Kidney capillary endothelial cell (primary cell): ENCODE measurements at regions not wholly inside any gene's neighbourhood (a gene's known extent, or its start where the extent isn't known, plus 50 kb on each side); places are given as distances from the start of the nearest gene placed in this dataset.
"Not testable (repeated sequence)": the region's sequence is repeated elsewhere in the genome, so short reads cannot be mapped to it uniquely, and the experiment has no call there.

Experiments
- DNase-seq: peaks from one replicate; pipeline ENCODE4 v3.0.0-alpha.2; 2018; ENCODE audit warnings: low spot score

DNA sequence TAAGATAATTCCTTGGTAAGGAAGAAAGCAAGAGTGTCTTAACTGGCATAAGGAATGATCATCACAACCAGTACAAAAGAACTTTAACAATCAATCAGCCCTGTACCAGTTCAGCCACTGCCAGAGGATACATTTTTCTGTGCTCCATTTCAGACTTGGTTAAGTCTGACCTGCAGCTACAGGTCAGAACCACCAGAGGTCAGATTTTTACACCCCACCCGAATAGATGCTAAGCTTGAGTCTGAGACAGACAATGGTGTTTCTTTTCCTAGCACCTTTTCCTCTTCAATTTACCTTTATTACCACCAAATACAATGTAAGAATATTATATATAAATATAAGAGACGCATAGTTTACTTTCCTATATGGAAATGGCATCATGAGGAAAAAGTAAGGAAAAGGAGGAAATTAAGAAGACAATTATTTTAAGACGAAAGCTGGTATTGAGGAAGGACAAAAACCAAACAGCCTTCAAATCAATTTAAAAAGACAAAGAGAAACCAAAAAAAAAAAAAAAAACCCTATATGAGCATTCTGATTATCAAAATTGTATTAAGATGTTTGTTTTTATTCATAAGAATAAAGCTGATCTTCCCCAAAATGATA, 215.3 kb upstream of the TTC29 start:
- DNase-seq = peak; percentile 53

DNA sequence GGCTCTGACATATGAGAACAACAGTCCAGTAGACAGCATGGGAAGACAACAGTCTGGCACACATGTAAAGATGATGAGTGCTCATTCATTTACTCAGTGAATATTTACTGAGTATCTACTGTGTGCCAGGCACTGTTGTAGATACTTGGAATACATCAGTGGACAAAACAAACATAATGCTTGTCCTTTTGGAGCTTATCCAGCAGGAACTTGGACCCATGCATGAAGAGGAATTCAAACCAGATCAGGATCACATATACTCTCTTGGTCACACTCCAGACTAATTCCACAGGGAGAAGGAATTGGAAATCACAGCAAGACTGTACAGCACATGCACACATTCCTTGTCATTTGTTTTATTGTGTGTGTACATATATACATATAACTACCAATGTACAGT, 217.6 kb upstream of the TTC29 start:
- DNase-seq = no peak

- DNase-seq = not testable (repeated sequence)
Measured at GRCh38 chr4:147168200-147168599, 222.5 kb upstream of the TTC29 start.

- DNase-seq = no peak
Measured at GRCh38 chr4:147173322-147173721, 227.7 kb upstream of the TTC29 start.

DNA sequence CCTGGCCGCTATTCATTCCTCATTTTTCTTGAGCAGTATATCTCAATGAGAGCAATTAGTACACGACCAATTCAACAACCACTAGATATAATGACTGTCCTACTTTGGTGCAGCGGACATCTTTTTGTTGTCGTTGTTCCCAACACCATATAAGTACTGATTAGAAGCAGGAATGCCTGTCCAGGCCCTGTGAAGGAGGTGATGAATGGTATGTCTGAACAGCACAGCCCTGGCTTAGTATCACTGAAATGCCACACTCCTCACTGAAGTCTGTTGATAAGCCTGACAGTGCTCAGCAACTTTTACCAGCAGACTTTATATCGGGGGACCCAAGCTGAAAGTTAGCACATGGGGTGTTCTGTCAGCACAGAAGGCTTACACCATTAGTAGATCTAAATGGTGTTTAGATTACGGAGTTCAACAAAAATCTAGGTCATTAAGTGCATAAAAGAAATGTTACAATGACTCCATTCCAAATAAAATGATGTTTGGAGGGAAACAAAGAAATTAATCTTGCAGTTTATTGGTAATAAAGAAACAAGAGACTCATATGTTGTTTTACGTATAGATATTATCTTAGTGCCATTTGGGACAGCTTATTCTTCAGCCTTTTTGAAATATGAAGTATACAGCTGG, 228.3 kb upstream of the TTC29 start:
- DNase-seq = no peak

DNA sequence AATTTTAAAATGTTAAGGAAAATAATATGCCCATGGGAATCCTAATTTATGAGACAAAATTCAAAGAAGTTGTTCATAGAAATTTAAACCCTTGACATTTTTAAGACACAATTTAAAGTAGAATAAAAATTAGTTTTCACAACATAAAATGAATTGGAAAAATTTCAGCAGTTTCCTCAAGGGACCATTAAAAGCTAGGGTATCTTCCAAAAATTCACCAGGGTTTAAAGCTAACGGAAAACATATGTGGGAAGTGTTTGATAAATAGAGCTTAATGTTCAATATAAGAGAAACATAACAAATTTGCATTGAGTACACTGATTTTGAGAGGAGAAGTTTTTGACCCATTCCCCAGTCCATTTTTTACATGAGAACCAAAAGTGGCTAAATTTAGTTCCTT, 228.9 kb upstream of the TTC29 start:
- no peak for DNase-seq

DNA sequence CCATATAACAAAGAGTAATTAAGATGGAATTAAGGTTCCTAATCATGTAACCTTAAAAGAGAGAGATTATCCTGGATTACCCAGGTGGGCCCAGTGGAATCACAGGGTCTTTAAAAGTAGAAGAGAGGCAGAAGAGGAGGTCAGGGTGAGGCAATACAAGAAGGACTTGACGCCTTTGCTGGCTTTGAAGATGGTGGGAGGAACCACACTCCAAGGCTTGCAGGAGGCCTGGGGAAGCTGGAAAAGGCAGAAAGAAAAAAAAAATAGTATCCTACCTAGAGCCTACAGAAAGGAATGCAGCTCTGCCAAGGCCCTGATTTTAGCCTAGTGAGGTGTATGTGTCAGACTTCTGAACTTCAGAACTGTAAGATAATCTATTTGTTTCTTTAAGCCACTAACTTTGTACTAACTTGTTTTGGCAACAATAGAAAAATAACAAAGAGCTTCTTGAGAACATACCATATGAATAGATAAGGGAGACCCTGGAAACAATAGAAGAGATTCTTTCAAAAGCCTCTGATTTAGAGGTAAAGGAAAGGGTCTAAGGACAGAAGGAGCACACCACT, 229.9 kb upstream of the TTC29 start:
- no peak for DNase-seq

- DNase-seq = no peak
Measured at GRCh38 chr4:147182041-147182440, 236.4 kb upstream of the TTC29 start.

DNA sequence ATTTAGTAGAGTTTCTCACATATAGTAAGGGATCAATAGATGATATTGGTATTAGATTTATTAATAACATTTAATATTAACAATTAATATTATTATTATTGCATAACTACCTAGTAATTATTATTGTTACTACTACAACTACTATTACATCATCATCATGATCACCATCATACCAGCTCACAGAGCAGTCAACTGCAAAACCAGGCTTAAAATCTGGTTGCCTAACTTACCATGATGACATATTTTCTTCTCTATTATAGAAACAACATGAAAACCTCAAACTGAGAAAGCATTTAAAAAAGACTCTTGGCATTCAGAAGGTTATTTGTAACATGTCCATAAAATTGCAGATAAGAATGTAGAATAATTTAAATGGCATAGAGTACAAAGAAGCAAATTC, 247.0 kb upstream of the TTC29 start:
- no peak for DNase-seq

DNA sequence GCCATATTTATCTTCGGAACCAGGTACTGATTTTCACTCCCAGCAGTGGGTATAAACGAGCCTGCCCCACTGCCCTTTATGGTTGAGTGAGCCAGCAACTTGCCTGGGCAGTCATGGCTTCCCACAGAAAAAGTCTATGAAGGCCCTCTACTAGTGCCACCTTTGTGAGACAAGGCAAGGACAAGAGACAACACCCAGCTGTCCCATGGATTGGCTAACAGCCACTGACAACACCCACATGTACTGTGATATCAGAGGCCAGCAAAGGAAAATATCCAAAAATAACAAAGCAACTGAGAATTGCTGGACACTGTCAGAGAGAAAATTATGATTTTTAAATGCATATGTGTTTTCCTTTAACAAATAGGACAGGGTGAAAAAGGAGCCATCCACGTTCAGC, 248.4 kb upstream of the TTC29 start:
- no peak for DNase-seq

GRCh38 chr4:147194604-147195003, 248.9 kb upstream of the TTC29 start:
- no peak for DNase-seq

GRCh38 chr4:147195386-147195785, 249.7 kb upstream of the TTC29 start:
- DNase-seq = no peak

- no peak for DNase-seq
Measured at GRCh38 chr4:147198411-147199051, 252.9 kb upstream of the TTC29 start.

DNA sequence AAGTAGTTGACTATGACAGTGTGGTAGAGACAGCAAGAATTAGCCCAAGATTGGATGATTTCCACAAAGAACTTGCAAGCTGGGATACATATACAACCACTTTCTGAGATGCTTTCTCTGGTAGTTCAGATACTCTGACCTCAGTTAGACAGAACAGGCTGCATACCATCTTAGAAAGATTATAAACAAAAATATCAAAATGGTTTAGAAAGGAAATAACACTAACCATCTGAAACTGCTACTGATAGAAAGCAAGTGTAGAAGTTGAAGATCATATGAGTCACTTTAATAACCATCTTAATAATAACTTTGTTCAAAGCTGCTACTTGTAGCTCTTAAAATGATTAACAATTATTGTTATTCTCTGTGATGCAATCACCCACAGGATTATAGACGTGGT, 255.4 kb upstream of the TTC29 start:
- DNase-seq = no peak

DNA sequence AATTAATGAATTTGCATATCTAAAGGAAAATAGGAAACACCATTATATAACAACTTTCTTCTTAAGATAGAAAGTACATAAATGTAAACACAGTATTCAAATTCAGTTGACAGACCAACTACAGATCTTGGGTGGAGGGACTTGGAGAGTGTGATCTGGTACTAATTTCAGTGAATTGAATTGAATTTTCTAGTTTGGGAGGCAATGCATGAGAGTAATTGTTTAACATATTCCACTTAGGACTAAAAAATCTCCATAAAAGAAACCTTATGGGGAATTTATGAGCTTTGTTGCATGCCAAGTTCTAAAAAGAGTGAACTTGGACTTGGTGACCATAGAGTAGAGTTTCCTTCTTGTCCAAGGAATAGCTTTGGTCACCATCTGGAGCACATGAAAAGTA, 261.1 kb upstream of the TTC29 start:
- no peak for DNase-seq

DNA sequence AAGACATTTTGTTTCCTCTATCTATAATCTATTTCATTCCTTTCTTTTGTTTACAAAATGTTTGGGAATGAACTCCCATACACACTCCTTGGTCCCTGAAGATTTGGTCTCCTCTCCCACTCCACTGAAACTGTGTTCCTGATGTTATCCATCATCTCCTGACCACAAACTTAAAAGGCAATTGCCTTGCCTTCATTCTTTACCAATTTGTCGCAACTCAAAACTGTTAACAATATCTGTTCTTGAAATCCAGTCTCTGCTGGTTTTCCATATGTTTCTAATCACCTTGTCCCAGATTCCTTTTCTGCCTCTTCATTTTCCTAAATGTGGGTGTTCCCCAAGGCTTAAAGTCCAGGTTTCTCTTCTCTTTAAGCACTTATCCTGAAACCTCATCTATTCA, 262.2 kb upstream of the TTC29 start:
- no peak for DNase-seq

DNA sequence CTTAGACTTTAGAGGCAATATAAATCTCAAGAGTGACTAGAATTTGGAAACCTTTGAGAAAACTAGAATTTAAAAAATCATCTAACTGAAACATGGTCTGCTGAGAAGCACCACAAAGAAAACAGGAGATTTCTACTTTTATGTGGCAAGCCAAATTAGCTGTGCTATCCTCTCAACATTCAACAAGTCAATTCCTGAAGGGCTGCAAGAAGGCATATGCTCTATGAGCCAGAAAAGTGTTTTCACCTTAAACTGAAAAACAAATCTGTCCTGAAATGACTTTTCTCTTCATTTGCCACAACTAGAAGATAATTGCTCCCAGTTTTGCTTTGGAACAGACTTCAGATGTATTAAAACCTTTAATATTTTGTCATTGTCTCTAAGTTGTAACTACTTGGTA, 263.2 kb upstream of the EDNRA start:
- no peak for DNase-seq

DNA sequence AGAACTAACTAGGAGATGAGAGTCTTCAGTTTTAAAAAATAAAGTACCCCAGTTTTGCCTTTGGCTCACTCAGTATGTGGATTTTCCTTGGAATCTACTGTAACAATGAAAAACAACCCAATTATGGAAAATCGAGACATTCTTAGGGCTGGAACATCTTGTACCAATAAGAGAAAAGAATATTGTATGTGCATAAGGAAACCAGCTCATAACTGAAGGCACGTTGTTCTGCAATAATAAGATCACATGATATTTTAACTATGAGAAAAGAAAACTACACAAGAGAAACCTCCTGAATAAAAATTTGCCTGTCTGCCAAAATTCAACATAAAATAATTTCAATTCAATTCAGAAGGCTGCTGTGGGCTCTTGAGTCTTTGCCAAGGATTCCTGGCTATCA, 261.8 kb upstream of the EDNRA start:
- no peak for DNase-seq

- DNase-seq = no peak
Measured at GRCh38 chr4:147220833-147221232, 260.1 kb upstream of the EDNRA start.

GRCh38 chr4:147222906-147223305, 258.0 kb upstream of the EDNRA start:
- no peak for DNase-seq

DNA sequence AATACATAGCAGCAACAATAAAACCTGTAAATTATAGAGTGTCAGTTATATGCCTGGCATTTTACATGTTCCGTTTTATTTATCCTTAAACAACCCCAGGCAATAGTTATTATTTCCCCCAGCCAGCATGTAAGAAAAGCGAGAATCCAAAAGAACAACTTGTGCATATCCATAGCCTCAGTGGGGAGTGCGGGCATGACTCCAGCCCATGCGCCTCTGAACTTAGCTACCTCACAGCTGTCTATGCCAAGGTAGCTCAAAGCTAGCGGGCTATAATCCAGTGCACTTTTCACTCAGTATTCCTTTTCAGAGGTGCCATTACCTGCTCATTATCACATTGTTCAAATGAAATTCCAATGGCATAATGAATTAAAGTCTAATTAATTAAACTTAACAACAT, 257.3 kb upstream of the EDNRA start:
- DNase-seq = no peak

GRCh38 chr4:147236806-147237205, 244.1 kb upstream of the EDNRA start:
- peak; percentile 28 for DNase-seq

- no peak for DNase-seq
Measured at GRCh38 chr4:147244786-147245185, 236.1 kb upstream of the EDNRA start.

- DNase-seq = no peak
Measured at GRCh38 chr4:147246096-147246495, 234.8 kb upstream of the EDNRA start.
